WTC11 (cell line): ENCODE measurements at regions not wholly inside any gene's neighbourhood (a gene's known extent, or its start where the extent isn't known, plus 50 kb on each side); places are given as distances from the start of the nearest gene placed in this dataset.

Source experiments
- FOXP1 ChIP-seq: sonication (generic); formaldehyde crosslinking; IDR thresholded peaks from 2 replicates; pipeline ENCODE4 v1.8.0; 2022; ENCODE audit warnings: missing genetic modification reagents, mild to moderate bottlenecking, moderate library complexity, borderline replicate concordance
- JAZF1 ChIP-seq: fragments of 250-450 bp; sonication (Bioruptor Pico); IDR thresholded peaks from 2 replicates; pipeline ENCODE4 v1.9.0; 2021; ENCODE audit warnings: moderate library complexity, mild to moderate bottlenecking, inconsistent platforms
- JUN ChIP-seq: sonication (generic); formaldehyde crosslinking; IDR thresholded peaks from 2 replicates; pipeline ENCODE4 v1.8.0; 2023; ENCODE audit warnings: mild to moderate bottlenecking, missing genetic modification reagents
- RORB ChIP-seq: fragments of 250-450 bp; sonication (Bioruptor Pico); IDR thresholded peaks from 2 replicates; pipeline ENCODE4 v1.9.0; 2021; ENCODE audit warnings: mild to moderate bottlenecking
- ZNF263 ChIP-seq: sonication (generic); formaldehyde crosslinking; IDR thresholded peaks from 2 replicates; pipeline ENCODE4 v1.8.1; 2022; ENCODE audit warnings: low read depth, mild to moderate bottlenecking, moderate library complexity, missing genetic modification reagents
- ZNF671 ChIP-seq: fragments of 250-450 bp; sonication (Bioruptor Pico); IDR thresholded peaks from 2 replicates; pipeline ENCODE4 v1.8.0; 2021; ENCODE audit warnings: mild to moderate bottlenecking
- TF ChIP-seq, protein P1 (sequence below): fragments of 200-600 bp; IDR thresholded peaks from 2 replicates; pipeline ENCODE4 v1.8.0; 2022; ENCODE audit warnings: antibody characterized with exemption
- TF ChIP-seq, protein P2 (sequence below): sonication (generic); formaldehyde crosslinking; IDR thresholded peaks from 2 replicates; pipeline ENCODE4 v1.8.0; 2022; ENCODE audit warnings: mild to moderate bottlenecking, missing genetic modification reagents
- TF ChIP-seq, protein P3 (sequence below): sonication (generic); formaldehyde crosslinking; IDR thresholded peaks from 2 replicates; pipeline ENCODE4 v1.8.0; 2022; ENCODE audit warnings: missing genetic modification reagents
- TF ChIP-seq, protein P4 (sequence below): sonication (generic); formaldehyde crosslinking; IDR thresholded peaks from 2 replicates; pipeline ENCODE4 v1.8.1; 2023; ENCODE audit warnings: mild to moderate bottlenecking, missing genetic modification reagents, moderate library complexity
- TF ChIP-seq, protein P5 (sequence below): sonication (generic); formaldehyde crosslinking; conservative IDR thresholded peaks from 2 replicates; pipeline ENCODE4 v1.8.1; 2023; ENCODE audit warnings: mild to moderate bottlenecking, low read depth, missing genetic modification reagents, moderate library complexity
- TF ChIP-seq, protein P6 (sequence below): sonication (generic); formaldehyde crosslinking; IDR thresholded peaks from 2 replicates; pipeline ENCODE4 v1.8.1; 2023; ENCODE audit warnings: mild to moderate bottlenecking, moderate library complexity, missing genetic modification reagents

DNA sequence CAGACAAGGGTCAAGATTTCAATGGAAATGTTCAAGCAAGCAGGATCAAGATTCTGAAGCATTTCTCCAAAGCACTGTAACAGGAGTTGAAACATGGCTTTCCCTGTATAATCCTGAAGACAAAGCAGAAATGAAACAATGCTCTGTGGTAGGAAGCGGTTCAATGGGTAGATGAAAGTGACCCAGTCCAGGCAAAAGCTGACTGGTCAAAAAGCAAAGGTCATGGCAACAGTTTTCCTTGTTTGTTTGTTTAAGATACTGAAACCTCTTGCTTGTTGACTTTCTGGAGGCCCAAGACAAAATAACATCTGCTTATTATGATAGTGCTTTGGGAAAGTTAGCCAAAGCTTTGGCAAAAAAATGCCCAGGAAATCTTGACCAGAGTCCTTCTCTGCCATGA is 1343.9 kb upstream of the PCDH9 start:
- TF ChIP-seq ZNF671, result no peak
- TF ChIP-seq, protein P1, sequence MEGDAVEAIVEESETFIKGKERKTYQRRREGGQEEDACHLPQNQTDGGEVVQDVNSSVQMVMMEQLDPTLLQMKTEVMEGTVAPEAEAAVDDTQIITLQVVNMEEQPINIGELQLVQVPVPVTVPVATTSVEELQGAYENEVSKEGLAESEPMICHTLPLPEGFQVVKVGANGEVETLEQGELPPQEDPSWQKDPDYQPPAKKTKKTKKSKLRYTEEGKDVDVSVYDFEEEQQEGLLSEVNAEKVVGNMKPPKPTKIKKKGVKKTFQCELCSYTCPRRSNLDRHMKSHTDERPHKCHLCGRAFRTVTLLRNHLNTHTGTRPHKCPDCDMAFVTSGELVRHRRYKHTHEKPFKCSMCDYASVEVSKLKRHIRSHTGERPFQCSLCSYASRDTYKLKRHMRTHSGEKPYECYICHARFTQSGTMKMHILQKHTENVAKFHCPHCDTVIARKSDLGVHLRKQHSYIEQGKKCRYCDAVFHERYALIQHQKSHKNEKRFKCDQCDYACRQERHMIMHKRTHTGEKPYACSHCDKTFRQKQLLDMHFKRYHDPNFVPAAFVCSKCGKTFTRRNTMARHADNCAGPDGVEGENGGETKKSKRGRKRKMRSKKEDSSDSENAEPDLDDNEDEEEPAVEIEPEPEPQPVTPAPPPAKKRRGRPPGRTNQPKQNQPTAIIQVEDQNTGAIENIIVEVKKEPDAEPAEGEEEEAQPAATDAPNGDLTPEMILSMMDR, result no peak
- TF ChIP-seq FOXP1, result no peak
- no peak for TF ChIP-seq JUN (CRISPR knock-in tag)
- TF ChIP-seq, protein P2, sequence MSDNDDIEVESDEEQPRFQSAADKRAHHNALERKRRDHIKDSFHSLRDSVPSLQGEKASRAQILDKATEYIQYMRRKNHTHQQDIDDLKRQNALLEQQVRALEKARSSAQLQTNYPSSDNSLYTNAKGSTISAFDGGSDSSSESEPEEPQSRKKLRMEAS (CRISPR knock-in tag), result no peak
- TF ChIP-seq, protein P3, sequence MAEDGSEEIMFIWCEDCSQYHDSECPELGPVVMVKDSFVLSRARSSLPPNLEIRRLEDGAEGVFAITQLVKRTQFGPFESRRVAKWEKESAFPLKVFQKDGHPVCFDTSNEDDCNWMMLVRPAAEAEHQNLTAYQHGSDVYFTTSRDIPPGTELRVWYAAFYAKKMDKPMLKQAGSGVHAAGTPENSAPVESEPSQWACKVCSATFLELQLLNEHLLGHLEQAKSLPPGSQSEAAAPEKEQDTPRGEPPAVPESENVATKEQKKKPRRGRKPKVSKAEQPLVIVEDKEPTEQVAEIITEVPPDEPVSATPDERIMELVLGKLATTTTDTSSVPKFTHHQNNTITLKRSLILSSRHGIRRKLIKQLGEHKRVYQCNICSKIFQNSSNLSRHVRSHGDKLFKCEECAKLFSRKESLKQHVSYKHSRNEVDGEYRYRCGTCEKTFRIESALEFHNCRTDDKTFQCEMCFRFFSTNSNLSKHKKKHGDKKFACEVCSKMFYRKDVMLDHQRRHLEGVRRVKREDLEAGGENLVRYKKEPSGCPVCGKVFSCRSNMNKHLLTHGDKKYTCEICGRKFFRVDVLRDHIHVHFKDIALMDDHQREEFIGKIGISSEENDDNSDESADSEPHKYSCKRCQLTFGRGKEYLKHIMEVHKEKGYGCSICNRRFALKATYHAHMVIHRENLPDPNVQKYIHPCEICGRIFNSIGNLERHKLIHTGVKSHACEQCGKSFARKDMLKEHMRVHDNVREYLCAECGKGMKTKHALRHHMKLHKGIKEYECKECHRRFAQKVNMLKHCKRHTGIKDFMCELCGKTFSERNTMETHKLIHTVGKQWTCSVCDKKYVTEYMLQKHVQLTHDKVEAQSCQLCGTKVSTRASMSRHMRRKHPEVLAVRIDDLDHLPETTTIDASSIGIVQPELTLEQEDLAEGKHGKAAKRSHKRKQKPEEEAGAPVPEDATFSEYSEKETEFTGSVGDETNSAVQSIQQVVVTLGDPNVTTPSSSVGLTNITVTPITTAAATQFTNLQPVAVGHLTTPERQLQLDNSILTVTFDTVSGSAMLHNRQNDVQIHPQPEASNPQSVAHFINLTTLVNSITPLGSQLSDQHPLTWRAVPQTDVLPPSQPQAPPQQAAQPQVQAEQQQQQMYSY (CRISPR knock-in tag), result no peak
- TF ChIP-seq, protein P4, sequence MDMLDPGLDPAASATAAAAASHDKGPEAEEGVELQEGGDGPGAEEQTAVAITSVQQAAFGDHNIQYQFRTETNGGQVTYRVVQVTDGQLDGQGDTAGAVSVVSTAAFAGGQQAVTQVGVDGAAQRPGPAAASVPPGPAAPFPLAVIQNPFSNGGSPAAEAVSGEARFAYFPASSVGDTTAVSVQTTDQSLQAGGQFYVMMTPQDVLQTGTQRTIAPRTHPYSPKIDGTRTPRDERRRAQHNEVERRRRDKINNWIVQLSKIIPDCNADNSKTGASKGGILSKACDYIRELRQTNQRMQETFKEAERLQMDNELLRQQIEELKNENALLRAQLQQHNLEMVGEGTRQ, result no peak
- TF ChIP-seq, protein P5, sequence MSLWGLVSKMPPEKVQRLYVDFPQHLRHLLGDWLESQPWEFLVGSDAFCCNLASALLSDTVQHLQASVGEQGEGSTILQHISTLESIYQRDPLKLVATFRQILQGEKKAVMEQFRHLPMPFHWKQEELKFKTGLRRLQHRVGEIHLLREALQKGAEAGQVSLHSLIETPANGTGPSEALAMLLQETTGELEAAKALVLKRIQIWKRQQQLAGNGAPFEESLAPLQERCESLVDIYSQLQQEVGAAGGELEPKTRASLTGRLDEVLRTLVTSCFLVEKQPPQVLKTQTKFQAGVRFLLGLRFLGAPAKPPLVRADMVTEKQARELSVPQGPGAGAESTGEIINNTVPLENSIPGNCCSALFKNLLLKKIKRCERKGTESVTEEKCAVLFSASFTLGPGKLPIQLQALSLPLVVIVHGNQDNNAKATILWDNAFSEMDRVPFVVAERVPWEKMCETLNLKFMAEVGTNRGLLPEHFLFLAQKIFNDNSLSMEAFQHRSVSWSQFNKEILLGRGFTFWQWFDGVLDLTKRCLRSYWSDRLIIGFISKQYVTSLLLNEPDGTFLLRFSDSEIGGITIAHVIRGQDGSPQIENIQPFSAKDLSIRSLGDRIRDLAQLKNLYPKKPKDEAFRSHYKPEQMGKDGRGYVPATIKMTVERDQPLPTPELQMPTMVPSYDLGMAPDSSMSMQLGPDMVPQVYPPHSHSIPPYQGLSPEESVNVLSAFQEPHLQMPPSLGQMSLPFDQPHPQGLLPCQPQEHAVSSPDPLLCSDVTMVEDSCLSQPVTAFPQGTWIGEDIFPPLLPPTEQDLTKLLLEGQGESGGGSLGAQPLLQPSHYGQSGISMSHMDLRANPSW (CRISPR knock-in tag), result no peak
- no peak for TF ChIP-seq RORB (CRISPR knock-in tag)
- TF ChIP-seq, protein P6, sequence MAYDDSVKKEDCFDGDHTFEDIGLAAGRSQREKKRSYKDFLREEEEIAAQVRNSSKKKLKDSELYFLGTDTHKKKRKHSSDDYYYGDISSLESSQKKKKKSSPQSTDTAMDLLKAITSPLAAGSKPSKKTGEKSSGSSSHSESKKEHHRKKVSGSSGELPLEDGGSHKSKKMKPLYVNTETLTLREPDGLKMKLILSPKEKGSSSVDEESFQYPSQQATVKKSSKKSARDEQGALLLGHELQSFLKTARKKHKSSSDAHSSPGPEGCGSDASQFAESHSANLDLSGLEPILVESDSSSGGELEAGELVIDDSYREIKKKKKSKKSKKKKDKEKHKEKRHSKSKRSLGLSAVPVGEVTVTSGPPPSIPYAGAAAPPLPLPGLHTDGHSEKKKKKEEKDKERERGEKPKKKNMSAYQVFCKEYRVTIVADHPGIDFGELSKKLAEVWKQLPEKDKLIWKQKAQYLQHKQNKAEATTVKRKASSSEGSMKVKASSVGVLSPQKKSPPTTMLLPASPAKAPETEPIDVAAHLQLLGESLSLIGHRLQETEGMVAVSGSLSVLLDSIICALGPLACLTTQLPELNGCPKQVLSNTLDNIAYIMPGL (CRISPR knock-in tag), result no peak
- TF ChIP-seq ZNF263 (CRISPR knock-in tag), result no peak
- no peak for TF ChIP-seq JAZF1
